Upper lobe of right lung (tissue), 1 donor: ENCODE measurements at regions not wholly inside any gene's neighbourhood (a gene's known extent, or its start where the extent isn't known, plus 50 kb on each side); places are given as distances from the start of the nearest gene placed in this dataset.

Experiments used
- ATAC-seq: fragments of 200-7000 bp; cut with Tn5 transposase; one replicate; pipeline ENCODE4 v1.9.1; 2020; ENCODE audit warnings: mild to moderate bottlenecking, moderate library complexity
- DNase-seq: peaks from one replicate; pipeline ENCODE4 v3.0.0-alpha.2; 2020
- H3K27ac ChIP-seq: fragments of 200-600 bp; one replicate; pipeline ENCODE4 v1.8.0; 2022
- H3K27me3 ChIP-seq: fragments of 200-600 bp; one replicate; pipeline ENCODE4 v1.8.0; 2022; ENCODE audit warnings: mild to moderate bottlenecking
- H3K36me3 ChIP-seq: fragments of 200-600 bp; one replicate; pipeline ENCODE4 v1.8.0; 2022
- H3K4me1 ChIP-seq: fragments of 200-600 bp; one replicate; pipeline ENCODE4 v1.8.0; 2022
- H3K4me3 ChIP-seq: fragments of 200-600 bp; one replicate; pipeline ENCODE4 v1.8.0; 2022; ENCODE audit warnings: mild to moderate bottlenecking
- H3K9me3 ChIP-seq: fragments of 200-600 bp; one replicate; pipeline ENCODE4 v1.8.0; 2022
- CTCF ChIP-seq: fragments of 200-600 bp; IDR thresholded peaks from one replicate; pipeline ENCODE4 v1.8.0; 2022; ENCODE audit warnings: antibody characterized with exemption
- intact Hi-C: fragments of 100-400 bp; cut with DNase I; formaldehyde crosslinking; loops from one replicate; pipeline ENCODE4 v1.11.0; 2022
- donor health status: DM: no; HTN: yes; CAD: no; lungs with severe emphysema.

DNA sequence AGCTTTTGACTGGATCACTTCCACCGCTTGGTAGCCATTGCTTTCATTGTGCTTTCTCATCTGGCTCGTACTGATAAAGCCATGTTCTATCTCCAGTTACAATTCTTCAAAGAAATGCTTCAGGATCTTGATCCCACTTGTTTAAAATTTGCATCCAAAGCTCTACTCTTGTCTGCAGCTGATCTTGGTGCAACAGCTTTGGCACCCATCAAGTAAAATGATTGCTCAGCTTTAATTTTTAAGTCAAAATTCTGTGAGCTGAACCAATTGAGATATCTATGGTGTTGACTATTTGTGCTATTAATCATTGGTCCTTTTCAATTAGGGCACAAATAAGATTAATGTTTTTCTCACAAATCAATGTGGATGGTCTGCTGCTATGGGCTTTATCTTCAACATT, 54.8 kb upstream of the DUSP10 start:
- H3K27ac ChIP-seq: no peak overlapping the region
- no peaks in the 10 kb centered on the region for H3K36me3 ChIP-seq
- DNase-seq: no peak
- H3K4me1 ChIP-seq: no peaks in the 10 kb centered on the region
- intact Hi-C loops: no loop called here
- TF ChIP-seq CTCF: no peak
- H3K27me3 ChIP-seq: no peaks in the 10 kb centered on the region
- ATAC-seq: no peak
- no peak overlapping the region for H3K4me3 ChIP-seq
- no peaks in the 10 kb centered on the region for H3K9me3 ChIP-seq

GRCh38 chr1:221795380-221795779, 53.5 kb upstream of the DUSP10 start:
- intact Hi-C loops: no loop called here
- H3K4me3 ChIP-seq: no peak overlapping the region
- no peak overlapping the region for H3K27ac ChIP-seq
- H3K9me3 ChIP-seq: no peaks in the 10 kb centered on the region
- TF ChIP-seq CTCF: no peak
- no peak for ATAC-seq
- no peaks in the 10 kb centered on the region for H3K36me3 ChIP-seq
- no peaks in the 10 kb centered on the region for H3K27me3 ChIP-seq
- H3K4me1 ChIP-seq: no peaks in the 10 kb centered on the region
- DNase-seq: no peak

DNA sequence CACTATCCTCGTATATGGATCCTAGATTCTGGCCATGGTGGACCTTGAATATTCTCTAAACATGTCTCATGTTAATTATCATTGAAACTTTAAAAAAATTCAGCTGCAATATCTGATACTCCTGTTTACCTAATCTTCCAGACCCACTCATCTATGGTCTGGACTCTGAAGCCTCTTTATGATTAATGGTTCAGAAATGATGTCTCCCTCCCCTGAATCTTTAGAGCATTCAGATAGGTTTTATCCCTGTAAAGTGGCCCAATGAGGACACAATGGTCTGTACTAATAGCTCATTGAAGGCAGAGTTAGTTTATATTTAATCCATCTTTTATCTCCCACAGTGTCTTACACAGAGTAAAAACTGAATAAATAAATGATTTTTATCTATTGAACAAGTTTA, 53.0 kb upstream of the DUSP10 start:
- no peak for ATAC-seq

GRCh38 chr1:221794079-221794670, 52.3 kb upstream of the DUSP10 start:
- TF ChIP-seq CTCF: no peak
- no peaks in the 10 kb centered on the region for H3K36me3 ChIP-seq
- intact Hi-C loops: no loop called here
- ATAC-seq (no peak), DNase-seq (no peak)
- no peaks in the 10 kb centered on the region for H3K9me3 ChIP-seq
- H3K27ac ChIP-seq: no peak overlapping the region
- H3K4me3 ChIP-seq: no peak overlapping the region
- H3K4me1 ChIP-seq: no peaks in the 10 kb centered on the region
- H3K27me3 ChIP-seq: no peaks in the 10 kb centered on the region

More for the DNA sequence above, 53.0 kb upstream of the DUSP10 start:
- TF ChIP-seq CTCF: no peak
- no peaks in the 10 kb centered on the region for H3K9me3 ChIP-seq
- no peaks in the 10 kb centered on the region for H3K4me1 ChIP-seq
- H3K27me3 ChIP-seq: no peaks in the 10 kb centered on the region
- no peak overlapping the region for H3K4me3 ChIP-seq
- intact Hi-C loops: no loop called here
- H3K27ac ChIP-seq: no peak overlapping the region
- no peak for DNase-seq
- no peaks in the 10 kb centered on the region for H3K36me3 ChIP-seq

- no peaks in the 10 kb centered on the region for H3K36me3 ChIP-seq
- no peak overlapping the region for H3K27ac ChIP-seq
- DNase-seq (no peak), ATAC-seq (no peak)
- no peaks in the 10 kb centered on the region for H3K4me1 ChIP-seq
- intact Hi-C loops: no loop called here
- H3K9me3 ChIP-seq: no peaks in the 10 kb centered on the region
- H3K4me3 ChIP-seq: no peak overlapping the region
- TF ChIP-seq CTCF: no peak
- H3K27me3 ChIP-seq: no peaks in the 10 kb centered on the region
Measured at GRCh38 chr1:221793439-221794078, 51.7 kb upstream of the DUSP10 start.
